Upper lobe of right lung (tissue), 1 donor: ENCODE measurements at regions not wholly inside any gene's neighbourhood (a gene's known extent, or its start where the extent isn't known, plus 50 kb on each side); places are given as distances from the start of the nearest gene placed in this dataset.

Experiments used
- ATAC-seq: fragments of 200-7000 bp; cut with Tn5 transposase; one replicate; pipeline ENCODE4 v1.9.1; 2020; ENCODE audit warnings: mild to moderate bottlenecking, moderate library complexity
- DNase-seq: peaks from one replicate; pipeline ENCODE4 v3.0.0-alpha.2; 2020
- H3K27ac ChIP-seq: fragments of 200-600 bp; one replicate; pipeline ENCODE4 v1.8.0; 2022
- H3K27me3 ChIP-seq: fragments of 200-600 bp; one replicate; pipeline ENCODE4 v1.8.0; 2022; ENCODE audit warnings: mild to moderate bottlenecking
- H3K36me3 ChIP-seq: fragments of 200-600 bp; one replicate; pipeline ENCODE4 v1.8.0; 2022
- H3K4me1 ChIP-seq: fragments of 200-600 bp; one replicate; pipeline ENCODE4 v1.8.0; 2022
- H3K4me3 ChIP-seq: fragments of 200-600 bp; one replicate; pipeline ENCODE4 v1.8.0; 2022; ENCODE audit warnings: mild to moderate bottlenecking
- H3K9me3 ChIP-seq: fragments of 200-600 bp; one replicate; pipeline ENCODE4 v1.8.0; 2022
- intact Hi-C: fragments of 100-400 bp; cut with DNase I; formaldehyde crosslinking; loops from one replicate; pipeline ENCODE4 v1.11.0; 2022
- TF ChIP-seq, protein P1 (sequence below): fragments of 200-600 bp; IDR thresholded peaks from one replicate; pipeline ENCODE4 v1.8.0; 2022; ENCODE audit warnings: antibody characterized with exemption
- donor health status: DM: no; HTN: yes; CAD: no; lungs with severe emphysema.

DNA sequence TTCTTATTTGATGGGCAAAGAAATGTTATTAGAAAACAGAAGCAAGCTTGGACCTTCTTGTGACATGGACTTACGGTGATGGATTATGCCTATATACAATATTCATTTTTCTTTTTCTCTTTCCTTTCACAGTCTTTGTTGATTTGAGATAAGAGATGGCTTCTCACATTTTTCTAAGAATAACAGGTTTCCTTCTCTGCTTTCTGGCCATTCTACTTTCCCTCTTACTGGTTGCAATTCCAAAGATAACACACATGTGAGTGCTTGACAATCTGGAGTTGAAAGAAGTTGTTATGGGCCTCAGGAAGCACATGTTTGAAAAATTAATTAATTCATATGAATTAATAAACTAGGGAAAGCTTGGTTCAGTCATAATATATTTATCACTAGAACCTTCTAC, 89.8 kb upstream of the RPS23 start:
- DNase-seq (no peak), ATAC-seq (no peak)
- H3K4me3 ChIP-seq = no peak overlapping the region
- intact Hi-C loops = no loop called here
- H3K9me3 ChIP-seq = no peaks in the 10 kb centered on the region
- no peaks in the 10 kb centered on the region for H3K27me3 ChIP-seq
- H3K4me1 ChIP-seq = peaks cover 11% of the 10 kb centered on the region
- TF ChIP-seq, protein P1, sequence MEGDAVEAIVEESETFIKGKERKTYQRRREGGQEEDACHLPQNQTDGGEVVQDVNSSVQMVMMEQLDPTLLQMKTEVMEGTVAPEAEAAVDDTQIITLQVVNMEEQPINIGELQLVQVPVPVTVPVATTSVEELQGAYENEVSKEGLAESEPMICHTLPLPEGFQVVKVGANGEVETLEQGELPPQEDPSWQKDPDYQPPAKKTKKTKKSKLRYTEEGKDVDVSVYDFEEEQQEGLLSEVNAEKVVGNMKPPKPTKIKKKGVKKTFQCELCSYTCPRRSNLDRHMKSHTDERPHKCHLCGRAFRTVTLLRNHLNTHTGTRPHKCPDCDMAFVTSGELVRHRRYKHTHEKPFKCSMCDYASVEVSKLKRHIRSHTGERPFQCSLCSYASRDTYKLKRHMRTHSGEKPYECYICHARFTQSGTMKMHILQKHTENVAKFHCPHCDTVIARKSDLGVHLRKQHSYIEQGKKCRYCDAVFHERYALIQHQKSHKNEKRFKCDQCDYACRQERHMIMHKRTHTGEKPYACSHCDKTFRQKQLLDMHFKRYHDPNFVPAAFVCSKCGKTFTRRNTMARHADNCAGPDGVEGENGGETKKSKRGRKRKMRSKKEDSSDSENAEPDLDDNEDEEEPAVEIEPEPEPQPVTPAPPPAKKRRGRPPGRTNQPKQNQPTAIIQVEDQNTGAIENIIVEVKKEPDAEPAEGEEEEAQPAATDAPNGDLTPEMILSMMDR = no peak
- H3K36me3 ChIP-seq = no peaks in the 10 kb centered on the region
- no peak overlapping the region for H3K27ac ChIP-seq

GRCh38 chr5:82365744-82366228, 87.6 kb upstream of the RPS23 start:
- no peaks in the 10 kb centered on the region for H3K27me3 ChIP-seq
- TF ChIP-seq, protein P1 = no peak
- no peaks in the 10 kb centered on the region for H3K9me3 ChIP-seq
- no peak overlapping the region for H3K4me3 ChIP-seq
- ATAC-seq = peak; percentile 87
- no peak overlapping the region for H3K27ac ChIP-seq
- DNase-seq = no peak
- no peaks in the 10 kb centered on the region for H3K36me3 ChIP-seq
- intact Hi-C loops = no loop called here
- H3K4me1 ChIP-seq = peaks cover 11% of the 10 kb centered on the region

DNA sequence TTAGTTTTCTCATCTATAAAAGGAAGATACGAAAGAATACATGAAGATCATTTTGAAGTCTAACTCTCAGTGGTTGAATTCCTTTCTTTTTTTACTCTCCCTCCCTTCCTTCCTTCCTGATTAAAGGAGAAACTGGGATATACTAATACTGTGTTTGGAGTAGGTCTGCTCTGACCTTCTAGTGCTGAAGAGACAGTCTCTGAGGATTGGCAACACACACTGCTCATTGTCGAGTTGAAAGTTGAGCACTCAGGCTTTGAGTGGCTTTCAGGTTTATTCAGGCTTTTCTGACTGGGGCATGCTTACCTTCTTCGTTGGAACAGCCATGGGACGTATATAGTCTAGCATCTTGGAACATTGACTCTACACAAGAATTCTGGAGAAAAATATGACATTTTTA, 86.9 kb upstream of the RPS23 start:
- peak; percentile 40 for ATAC-seq
- no peak overlapping the region for H3K4me3 ChIP-seq
- intact Hi-C loops = no loop called here
- no peaks in the 10 kb centered on the region for H3K36me3 ChIP-seq
- DNase-seq = no peak
- H3K9me3 ChIP-seq = no peaks in the 10 kb centered on the region
- no peaks in the 10 kb centered on the region for H3K27me3 ChIP-seq
- peaks cover 11% of the 10 kb centered on the region for H3K4me1 ChIP-seq
- no peak overlapping the region for H3K27ac ChIP-seq
- TF ChIP-seq, protein P1 = no peak

DNA sequence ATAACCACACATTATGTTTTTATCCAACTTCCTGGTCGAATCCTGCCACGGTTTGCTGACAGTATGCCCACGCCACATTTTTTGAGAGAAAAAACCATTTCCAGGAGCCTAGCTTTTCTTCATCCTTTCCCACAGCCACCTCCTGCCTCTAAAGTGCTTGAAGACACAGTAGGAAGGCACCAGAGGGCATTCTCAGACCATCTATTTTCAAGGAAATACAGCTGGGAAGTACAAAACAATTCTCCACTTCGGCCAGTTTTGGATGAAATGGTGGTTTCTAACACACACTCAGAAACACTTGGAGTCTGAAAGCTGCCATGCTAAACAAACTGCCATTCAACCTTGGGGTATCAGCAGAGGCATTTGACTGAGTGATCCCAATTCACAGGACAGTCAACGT, 86.3 kb upstream of the RPS23 start:
- Histone ChIP-seq H3K27me3 (no peaks in the 10 kb centered on the region), H3K4me1 (peaks cover 11% of the 10 kb centered on the region), H3K36me3 (no peaks in the 10 kb centered on the region), H3K4me3 (no peak overlapping the region), H3K27ac (no peak overlapping the region), H3K9me3 (no peaks in the 10 kb centered on the region)
- DNase-seq (no peak), ATAC-seq (peak; percentile 81)
- TF ChIP-seq, protein P1 = peak; percentile 46
- intact Hi-C loops = no loop called here

DNA sequence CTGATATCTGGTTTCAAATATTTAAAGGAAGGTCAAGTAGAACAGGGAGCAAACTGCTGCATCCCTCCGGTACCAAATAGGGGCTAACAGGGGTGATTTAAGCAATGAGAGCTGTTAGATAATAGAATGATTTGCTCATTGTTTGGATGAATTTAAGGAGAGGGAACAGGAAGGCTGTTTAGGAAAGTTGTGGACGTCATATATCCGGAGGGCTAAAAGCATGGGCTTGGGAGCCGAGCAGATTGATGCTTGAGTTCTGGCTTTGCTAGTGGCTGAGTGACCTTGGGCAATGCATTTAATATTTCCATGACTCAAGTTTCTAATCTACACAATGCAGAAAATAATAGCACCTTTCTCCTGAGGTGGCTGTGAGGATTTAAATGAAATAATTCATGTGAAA, 85.4 kb upstream of the RPS23 start:
- H3K27ac ChIP-seq = no peak overlapping the region
- no peak for ATAC-seq
- H3K4me3 ChIP-seq = no peak overlapping the region
- intact Hi-C loops = no loop called here
- no peaks in the 10 kb centered on the region for H3K27me3 ChIP-seq
- H3K9me3 ChIP-seq = no peaks in the 10 kb centered on the region
- no peaks in the 10 kb centered on the region for H3K36me3 ChIP-seq
- H3K4me1 ChIP-seq = peaks cover 11% of the 10 kb centered on the region
- no peak for DNase-seq
- TF ChIP-seq, protein P1 = no peak

GRCh38 chr5:82362636-82363035, 84.5 kb upstream of the RPS23 start:
- TF ChIP-seq, protein P1 = no peak
- no peak for DNase-seq
- no peaks in the 10 kb centered on the region for H3K9me3 ChIP-seq
- H3K4me3 ChIP-seq = no peak overlapping the region
- intact Hi-C loops = no loop called here
- ATAC-seq = no peak
- H3K36me3 ChIP-seq = no peaks in the 10 kb centered on the region
- peaks cover 16% of the 10 kb centered on the region for H3K4me1 ChIP-seq
- no peaks in the 10 kb centered on the region for H3K27me3 ChIP-seq
- no peak overlapping the region for H3K27ac ChIP-seq
